DMS53 (cell line): ENCODE measurements at regions not wholly inside any gene's neighbourhood (a gene's known extent, or its start where the extent isn't known, plus 50 kb on each side); places are given as distances from the start of the nearest gene placed in this dataset.

Experiments
- DNase-seq: peaks from one replicate; lab custom pipeline; 2025; lab: John Stamatoyannopoulos, UW

DNA sequence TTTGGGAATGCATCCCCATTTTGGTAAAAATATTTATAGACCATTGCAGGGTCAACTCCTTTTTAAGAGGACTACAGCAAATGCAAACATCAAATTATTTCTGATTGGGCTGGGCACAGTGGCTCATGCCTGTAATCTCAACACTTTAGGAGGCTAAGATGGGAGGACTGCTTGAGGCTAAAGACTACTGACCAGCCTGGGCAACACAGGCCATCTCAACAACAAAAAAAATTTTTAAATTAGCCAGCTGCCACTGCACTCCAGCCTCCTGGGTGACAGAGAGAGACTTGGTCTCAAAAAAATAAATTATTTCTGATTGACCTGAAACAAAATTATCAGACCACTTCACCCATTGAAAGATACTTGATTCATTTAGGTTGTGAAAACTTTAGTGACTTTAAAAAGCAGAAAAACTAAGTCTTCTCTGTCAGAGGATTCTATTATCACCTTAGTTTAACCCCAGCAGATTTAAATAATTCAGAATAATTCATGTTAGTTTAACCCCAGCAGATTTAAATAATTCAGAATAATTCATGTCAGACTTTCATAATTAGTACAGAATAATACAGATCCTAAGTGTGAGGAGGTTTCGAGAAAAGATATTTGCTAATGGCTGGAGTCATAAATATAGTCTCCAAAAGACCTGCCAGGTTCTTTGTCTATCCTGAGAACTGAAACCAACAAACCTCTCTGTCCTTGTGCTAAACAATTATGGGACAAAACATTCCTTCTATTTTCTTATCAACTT, 183.6 kb upstream of the STT3B start:
- no peak for DNase-seq

DNA sequence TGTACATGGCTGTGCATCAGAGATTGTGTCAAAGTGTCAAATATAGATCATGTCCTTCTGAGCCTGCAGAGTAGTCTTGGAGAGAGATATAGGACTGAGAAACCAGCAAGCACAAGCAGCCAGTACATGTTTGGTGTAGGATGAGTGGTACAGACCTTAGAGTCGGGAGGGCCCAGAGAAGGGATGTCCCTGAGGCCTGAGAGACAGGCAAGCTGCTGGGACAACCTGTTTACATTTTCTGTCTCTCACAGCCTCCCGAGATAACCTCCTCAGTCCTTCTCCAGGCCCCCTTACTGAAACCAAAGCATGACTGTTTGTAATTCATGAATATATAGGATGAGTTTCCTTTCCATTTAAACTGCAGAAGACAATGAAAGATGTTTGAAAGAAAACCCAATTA, 182.4 kb upstream of the STT3B start:
- no peak for DNase-seq

DNA sequence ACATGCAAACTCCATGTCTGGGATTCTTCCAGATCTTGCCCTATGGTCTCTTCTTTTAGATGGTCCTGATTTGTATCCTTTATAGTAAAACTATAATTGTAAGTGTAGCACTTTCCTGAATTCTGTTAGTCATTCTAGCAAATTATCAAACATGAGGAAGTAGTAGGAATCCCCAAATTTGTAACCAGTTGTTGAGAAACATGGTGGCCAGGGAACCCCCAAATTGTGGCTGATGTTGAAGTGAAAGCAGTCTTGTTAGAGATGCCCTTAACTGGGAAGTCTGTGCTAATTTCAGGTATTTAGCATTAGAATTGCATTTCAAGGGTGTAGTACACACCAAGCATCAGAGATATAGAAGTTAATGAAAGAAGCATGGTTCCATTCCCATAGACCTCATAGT, 180.4 kb upstream of the STT3B start:
- no peak for DNase-seq

DNA sequence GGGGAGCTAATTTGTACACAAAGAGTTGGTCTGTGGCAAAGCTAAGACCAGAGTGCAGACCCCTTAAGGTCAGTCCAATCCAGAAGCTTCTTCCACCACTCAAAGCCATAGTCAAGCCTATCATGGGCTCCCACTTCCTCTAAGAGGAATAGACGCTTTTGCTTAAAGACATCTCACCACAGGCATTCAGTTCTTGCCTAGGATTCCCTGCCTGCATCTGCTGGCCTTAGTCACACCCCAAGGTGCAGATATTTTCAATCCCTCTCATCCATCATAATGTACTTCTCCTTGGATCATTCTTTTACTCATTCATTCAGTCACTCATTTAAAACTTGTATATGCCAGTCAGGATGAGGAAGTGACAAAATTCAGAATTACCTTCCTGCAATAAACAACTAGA, 179.6 kb upstream of the STT3B start:
- DNase-seq, result no peak

DNA sequence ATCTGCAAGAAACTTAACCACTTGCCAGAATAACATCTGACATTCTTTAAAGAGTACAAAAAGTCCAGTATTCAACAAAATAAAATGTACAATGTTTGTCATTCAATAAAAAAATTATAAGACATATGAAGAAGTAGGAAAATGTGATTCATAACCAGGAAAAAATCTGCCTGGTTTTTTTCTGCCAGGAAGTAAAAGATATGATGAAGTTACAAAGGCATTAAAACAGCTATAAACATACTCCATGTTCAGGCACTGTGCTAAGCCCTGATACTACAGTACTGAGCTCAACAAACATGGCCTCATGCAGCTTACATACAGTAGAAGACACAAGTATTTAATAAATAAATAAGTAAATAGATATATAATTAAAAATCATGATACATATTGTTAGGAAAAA, 178.4 kb upstream of the STT3B start:
- DNase-seq, result no peak

DNA sequence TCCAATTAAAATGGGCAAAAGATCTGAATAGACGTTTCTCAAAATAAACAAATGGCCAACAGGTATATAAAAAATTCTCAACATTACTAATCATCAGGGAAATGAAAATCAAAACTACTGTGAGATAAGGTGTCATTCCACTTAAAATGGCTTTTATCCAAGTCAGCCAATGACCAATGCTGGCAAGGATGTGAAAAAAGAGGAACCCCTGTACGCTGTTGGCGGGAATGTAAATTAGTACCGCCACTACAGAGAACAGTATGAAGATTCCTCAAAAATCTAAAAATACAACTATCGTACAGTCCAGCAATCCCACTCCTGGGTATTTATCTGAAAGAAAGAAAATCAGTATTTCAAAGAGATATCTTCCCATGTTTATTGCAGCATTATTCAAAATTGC, 176.9 kb upstream of the STT3B start:
- no peak for DNase-seq

DNA sequence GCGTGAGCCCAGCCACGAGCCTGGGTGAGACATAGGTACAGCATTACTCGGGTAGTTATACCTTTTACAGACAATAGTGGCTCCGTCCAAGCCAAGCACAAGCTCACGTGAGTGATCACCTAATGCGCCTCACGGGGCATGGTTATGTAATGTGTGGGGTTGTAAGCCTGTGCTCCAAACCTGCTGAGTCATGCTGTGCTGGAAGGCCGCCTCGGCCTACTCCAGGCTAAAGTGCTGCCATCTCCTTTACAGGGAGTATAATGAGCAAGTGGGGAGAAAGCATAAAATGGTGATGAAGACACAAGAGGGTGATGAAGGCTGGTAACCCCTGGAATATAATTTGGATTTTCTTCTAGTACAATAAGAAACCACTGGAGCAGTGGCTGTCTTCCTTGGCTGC, 175.8 kb upstream of the STT3B start:
- peak; percentile 13 for DNase-seq

DNA sequence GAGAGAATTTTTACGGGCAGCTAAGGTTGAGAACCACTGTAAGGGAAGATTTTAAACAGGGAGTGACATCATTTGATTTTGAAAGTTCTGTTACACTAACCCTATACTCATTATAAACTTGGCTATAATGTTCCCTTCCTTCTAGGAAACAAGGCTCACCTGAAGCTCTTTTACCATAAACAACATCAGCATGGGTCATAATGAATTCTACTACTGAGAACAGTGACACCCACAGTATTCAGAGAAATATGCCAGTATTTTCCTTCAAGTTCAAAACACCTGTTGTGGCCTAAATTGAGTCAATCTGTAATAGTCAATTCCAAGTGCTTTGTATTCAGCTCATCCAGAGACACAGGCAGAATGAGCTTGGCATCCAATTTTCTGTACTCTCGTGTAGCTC, 175.3 kb upstream of the STT3B start:
- DNase-seq, result no peak

DNA sequence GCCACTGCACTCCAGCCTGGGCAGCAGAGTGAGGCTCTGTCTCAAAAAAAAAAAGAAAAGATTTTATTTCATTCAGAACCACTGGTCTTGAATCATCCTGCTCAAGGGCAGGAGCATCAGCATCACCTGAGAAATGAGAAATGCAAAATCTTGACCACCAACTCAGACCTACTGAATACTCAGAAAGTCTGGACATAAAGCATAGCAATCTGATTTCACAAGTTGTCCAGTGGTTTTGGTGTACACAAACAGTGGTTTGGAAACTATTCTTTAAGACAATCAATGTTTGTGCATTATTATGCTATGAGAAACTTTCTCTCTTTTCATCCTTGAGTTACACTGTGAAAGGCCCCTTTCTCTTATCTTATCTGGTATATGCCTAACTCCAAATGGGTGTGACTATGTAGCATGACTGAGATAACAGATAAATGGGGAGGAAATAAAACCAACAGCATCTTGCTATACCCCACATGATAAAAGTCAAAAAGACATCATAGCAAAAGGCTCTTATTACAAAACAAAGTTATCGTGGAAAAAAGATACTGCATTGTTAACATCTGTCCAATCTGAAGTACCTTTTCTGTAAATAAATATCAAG, 174.2 kb upstream of the STT3B start:
- DNase-seq, result no peak

DNA sequence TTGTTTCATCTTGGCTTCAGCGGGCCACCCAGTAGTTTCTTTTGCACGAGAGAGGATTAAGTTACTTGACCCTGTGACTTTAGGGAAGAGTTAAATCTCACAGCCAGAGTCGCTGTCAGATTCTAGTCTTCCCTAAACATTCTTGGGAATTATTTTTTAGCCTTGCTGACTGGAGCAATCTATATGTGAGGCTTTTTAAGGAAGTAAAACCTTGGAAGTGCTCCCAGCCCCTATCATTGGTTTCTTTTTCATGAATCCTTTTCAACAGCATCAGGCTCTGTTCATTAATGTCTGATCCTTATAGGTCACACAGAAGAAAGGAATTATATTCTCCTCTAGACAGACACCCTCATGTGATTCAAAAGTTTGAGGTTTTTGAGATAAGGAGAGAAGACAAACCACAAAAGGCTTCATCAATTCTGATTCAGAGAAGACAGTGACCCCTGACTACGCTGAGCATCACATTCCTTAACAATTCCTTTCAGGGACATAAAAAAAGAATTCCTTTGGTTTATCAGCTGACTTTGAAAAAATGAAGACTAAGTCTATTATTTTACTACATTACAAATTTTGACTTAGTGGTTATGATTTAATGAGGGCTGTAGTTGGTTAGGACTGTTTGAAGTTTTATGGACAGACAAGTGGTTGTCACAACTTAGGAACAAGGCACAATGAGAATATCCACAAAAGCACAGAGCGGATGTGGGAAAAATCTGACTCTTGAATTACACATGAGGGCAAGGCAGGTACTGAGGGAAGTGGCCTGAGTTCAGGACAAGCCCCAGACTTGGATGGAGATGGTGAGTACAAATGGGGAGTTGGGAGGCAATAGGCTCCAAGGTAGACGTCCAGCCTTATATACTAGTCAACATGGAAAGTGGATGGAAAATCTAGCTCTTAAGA, 171.1 kb upstream of the STT3B start:
- DNase-seq, result no peak

DNA sequence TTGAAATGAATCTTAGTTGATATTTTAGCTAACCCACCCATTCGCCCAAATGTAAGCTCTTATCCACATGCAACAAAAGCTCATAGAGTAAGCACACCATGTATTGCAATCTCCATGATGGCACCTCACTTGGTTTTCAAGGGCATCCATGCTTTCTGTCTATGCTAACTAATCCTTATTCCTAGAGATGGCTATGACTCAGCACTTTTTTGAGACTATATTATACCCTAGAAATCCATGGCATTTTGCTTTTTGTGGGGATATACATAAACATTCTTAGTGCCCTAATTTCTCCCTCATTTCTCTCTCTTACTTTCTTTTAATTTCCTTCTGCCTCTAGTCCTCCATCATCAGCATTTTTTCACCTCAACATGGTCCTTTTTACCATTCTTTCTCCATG, 168.5 kb upstream of the STT3B start:
- DNase-seq, result peak; percentile 0

DNA sequence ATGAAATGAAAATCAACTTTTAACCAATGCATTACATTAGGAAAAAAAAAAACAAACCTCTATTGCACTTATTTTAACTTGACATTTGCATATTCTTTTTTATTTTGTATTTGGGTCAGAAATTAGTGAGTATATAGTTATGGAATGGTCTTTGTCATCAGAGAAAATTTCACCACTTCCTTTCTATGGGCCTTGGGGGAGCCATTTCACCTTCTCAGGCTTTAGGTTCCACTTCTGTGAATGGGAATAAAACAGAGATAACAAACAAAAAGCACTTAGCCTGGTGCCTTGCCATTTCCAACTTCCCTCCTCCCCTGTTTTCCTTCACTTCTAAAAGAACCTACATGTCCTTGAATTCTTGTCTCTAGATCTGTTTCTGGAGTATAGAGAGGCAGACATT, 168.0 kb upstream of the STT3B start:
- DNase-seq, result no peak

DNA sequence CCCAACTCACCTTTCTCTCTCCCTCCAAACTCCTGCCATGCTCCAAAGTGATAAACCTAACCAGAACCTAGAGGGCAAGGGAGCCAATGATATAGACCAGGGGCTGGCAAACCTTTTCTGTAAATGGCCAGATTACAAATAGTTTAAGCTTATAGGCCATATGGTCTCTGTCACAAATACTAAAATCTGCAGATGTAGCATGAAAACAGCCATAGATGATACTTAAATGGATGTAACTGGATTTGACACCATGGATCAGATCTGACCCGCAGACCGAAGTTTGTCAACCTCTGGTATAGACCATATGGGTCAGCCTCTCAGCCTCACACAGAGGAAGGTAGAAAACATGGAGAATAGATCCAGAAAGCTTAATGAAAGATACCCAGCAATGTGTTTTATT, 165.2 kb upstream of the STT3B start:
- no peak for DNase-seq

DNA sequence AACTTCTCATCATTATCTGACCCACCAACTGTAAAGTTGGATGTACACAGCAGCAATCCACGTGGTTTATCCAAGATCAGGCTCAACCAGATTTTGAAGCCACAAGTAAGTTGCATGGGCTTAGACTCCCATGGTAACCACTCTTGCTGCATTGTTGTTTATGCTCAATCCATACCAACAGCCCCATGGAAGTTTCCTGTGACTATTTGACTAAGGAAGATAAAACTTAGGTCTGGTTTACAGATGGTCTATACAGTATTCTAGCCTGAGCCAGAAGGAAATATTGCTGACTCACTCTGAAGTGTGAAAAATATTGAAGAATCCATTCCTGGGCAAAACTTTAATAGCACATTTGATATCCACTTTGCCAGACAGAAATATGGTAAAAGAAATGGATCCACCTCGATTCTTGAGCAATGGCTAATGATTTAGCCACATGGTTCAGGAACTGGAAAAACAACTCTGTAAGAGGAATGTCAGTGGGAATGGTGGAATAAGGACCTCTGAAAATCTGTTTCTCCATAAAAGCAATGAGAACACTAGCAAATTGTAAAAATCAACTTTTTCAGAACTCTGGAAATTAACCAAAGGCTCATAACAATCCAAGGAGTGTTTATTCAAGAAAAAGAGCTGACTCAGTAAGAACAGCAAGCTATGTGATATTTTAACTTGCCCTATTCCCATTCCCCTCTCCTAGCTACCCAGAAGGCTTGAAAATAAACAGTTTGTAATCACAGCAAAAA, 162.9 kb upstream of the STT3B start:
- peak; percentile 8 for DNase-seq

DNA sequence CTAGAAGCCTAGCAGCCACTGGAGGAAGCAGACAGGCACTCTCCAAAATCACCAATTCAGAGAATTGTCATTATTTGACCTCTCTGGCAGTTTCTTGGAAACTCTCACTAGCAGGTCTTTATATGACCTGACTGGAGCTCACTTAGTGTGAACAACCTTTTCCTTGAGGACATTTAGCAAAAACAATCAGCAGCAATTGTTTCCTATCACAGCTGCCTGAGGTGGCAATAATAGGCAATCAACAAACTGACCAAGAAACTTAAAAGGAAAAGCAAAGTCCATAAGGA, 162.4 kb upstream of the STT3B start:
- no peak for DNase-seq

DNA sequence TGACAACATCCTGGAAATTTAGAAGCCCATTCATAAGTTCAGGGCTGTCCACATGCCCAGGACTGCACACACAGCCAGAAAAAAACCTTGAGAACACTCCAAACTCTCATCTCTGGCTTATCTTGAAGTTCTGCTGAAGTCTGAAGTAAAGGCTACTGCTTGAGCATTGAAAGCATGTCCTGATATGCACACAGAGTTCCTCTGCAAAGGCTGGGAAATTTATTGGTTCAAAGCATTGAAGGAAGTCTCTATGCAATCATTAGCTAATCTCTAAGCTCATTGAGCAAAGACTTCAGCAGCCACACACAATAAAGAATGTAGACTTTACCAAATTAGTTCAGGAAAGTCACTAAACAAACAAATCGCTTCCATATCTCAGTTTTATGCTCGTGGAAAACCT, 162.0 kb upstream of the STT3B start:
- DNase-seq, result peak; percentile 19

DNA sequence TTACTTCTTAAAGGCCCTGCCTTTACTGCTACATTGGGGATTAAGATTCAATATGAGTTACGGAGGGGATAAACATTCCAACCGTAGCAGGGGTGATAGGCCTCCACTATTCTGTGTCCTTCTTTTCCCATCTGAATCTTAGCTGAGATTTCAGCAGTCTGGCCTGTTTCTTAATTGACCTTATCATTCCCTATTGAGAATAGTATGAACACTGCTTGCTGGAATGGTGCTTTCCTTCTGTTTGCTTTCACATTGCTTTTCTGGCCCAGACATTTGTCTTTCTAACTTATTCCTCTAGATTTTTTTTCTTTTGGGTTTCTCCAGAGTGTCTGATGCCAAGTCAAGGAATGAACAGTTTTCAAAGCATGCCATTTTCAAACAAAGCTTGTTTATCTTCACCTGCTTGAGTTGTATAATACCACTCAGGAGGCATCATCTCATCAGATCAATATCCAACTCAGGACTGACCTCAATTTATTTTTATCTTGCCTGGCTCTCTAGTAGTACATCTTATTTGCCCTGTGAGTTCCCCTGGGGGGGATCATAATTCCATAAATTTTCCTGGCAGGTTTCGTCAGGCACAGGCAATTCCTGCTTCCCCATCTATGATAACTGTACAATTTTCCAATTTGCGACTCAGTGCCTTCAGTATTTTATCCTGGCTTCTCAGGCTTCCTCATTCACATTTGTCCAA, 161.1 kb upstream of the STT3B start:
- DNase-seq, result no peak

DNA sequence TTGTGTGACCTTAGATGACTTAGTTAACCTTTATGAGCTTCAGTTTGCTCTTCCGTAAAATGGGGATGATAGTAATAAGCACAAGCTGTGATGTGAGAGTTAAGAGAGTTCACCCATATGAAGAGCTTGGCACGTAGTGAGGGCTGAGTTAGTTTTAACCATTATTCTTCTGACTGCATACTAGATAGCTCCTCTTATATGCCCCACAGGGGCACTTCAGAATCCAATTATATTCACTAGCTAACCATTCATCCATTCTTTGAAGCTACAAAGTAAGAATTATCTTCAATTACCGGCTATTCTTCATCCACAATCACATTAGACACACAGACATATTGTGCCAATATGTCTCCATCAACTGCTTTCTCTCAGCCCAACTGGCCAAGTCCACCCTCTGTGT, 159.0 kb upstream of the STT3B start:
- DNase-seq, result no peak

DNA sequence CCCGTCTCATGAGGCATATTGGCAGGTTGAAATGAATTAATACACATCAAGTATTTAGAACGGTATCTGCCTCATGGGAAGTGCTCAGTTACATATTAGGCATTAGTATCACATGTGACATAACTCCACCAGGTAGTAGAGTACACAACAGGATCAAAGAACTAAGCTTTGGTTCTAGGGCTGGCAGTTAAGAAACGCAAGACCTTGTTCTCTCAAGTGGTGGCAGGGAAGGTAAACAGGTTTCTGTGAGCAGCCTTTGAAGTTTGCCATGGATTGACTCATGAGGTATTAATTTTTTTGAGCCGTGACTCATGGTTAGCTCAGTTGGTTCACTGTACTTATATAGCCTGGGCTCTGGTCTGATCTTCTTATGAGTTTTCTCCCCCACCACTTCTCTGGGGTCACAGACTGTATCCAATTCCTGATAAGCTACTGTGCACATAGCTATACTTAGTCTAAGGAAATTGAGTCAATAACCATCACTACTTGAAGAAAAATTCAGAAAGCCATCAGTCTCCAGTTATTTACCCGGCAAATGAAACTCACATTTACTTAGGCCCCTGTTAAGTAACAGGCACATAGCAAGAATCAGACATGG, 155.6 kb upstream of the STT3B start:
- peak; percentile 90 for DNase-seq

DNA sequence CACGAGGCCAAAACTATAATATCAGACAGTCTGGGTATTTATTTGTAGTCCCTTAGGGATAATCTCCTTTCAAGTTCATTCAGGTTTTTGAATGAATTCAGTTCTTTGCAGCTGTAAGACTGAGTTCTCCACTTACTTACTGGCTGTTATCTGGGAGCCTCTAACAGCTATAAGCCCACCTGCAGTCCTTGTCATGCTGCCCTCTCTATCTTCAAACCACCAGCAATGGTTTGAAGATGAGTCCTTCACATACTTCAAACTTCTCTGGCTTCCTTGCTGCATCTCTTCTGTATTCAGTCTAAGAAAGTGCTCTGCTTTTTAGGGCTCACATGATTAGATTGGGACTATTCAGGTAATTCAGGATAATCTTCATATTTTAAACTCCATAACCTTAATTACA, 154.5 kb upstream of the STT3B start:
- DNase-seq, result no peak

DNA sequence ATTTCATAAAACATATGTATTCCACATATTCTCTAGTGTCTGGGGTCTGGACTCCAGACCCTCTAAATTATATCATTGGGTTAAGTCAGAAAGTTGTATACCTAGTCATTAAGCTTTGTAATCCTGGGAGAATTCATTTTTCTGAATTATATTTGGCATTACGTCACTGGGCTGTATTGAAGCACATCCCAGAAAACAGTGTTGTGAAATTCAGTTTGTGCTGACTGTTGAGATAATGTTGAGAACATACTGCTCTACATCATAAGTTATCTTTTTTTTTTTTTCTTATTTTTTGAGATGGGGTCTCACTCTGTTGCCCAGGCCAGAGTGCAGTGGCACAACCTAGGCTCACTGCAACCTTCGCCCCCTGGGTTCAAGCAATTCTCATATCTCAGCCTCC, 153.1 kb upstream of the STT3B start:
- DNase-seq, result no peak

DNA sequence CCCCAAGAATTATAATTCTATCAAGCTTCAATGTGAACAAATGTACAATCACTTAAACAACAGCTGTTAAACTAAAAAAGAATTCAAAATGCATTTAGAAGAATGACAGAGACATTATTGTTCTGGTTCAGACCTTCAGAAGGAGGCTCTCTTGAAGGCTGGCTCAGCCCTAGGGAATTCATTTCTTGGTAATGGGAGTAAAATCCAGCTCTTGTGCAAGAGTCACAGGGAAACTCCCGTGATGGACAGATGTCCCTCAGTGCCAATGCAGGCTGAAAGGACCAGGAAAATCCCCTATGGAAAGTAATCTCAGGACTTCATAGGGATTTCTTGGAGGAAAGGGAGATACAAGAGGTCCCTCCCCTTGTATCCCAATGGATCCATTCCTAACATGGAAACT, 149.9 kb upstream of the STT3B start:
- DNase-seq, result no peak
